Thyroid gland (tissue), 4 donors: ENCODE measurements at regions not wholly inside any gene's neighbourhood (a gene's known extent, or its start where the extent isn't known, plus 50 kb on each side); places are given as distances from the start of the nearest gene placed in this dataset.

Experiments used
- DNase-seq, 2 donors: peaks; one replicate each; pipeline ENCODE4 v3.0.0-alpha.2; 2019
- H3K27ac ChIP-seq, 3 donors: fragments of 200-600 bp; sonication (generic); 1 replicate in 2 of 3; 2 replicates in 1 of 3; pipeline ENCODE4 v1.5.1; 2016 to 2019; ENCODE audit warnings: mild to moderate bottlenecking in 1 of 3, moderate library complexity in 1 of 3
- H3K27me3 ChIP-seq: fragments of 200-600 bp; sonication (generic); one replicate; pipeline ENCODE4 v1.5.1; 2019
- H3K36me3 ChIP-seq, 2 donors: fragments of 200-600 bp; sonication (generic); one replicate each; pipeline ENCODE4 v1.5.1; 2016 to 2019
- H3K4me1 ChIP-seq, 2 donors: fragments of 200-600 bp; sonication (generic); one replicate each; pipeline ENCODE4 v1.5.1; 2017 to 2019
- H3K4me3 ChIP-seq, 3 donors: fragments of 200-600 bp; sonication (generic); replicated peaks in 1 of 3; 1 replicate in 2 of 3; 2 replicates in 1 of 3; pipeline ENCODE4 v1.5.1; 2016; ENCODE audit warnings: mild to moderate bottlenecking in 1 of 3
- H3K9me3 ChIP-seq: fragments of 200-600 bp; sonication (generic); one replicate; pipeline ENCODE4 v1.5.1; 2017
- POLR2A ChIP-seq, 2 donors: fragments of 450-650 bp; IDR thresholded peaks; one replicate each; pipeline ENCODE4 v1.6.1; 2017; ENCODE audit warnings: antibody characterized with exemption in 2 of 2, mild to moderate bottlenecking in 2 of 2, moderate library complexity in 1 of 2
- WGBS, 2 donors: methylation state at CpG; one replicate each; pipeline ENCODE4 v1.1.5; 2017; 5-methylcytosine and 5-hydroxymethylcytosine counted together
- intact Hi-C: fragments of 100-400 bp; cut with DNase I; formaldehyde crosslinking; loops from one replicate; pipeline ENCODE4 v1.15.1; 2023
- TF ChIP-seq, protein P1 (sequence below), 6 experiments: fragments of 200-600 bp in 3 of 6; fragments of 450-650 bp in 3 of 6; sonication (generic) in 3 of 6; IDR thresholded peaks; one replicate each; pipeline ENCODE4 v1.5.1; 2016 to 2019; ENCODE audit warnings: antibody characterized with exemption in 6 of 6, mild to moderate bottlenecking in 2 of 6, inconsistent platforms in 1 of 6, moderate library complexity in 1 of 6

- intact Hi-C loops: no loop called here
- 67 to 80% methylated on average over 1 of the region's 1 CpG for WGBS, 2 donors
Observed at GRCh38 chr14:29123017-29123416, 356.4 kb downstream of the FOXG1 start.

GRCh38 chr14:29126361-29126760 lies 359.8 kb downstream of the FOXG1 start:
- intact Hi-C loops: no loop called here
- 80 to 81% methylated on average over 4 of the region's 4 CpGs for WGBS, 2 donors
- H3K9me3 ChIP-seq: no peaks in the 10 kb centered on the region

More at GRCh38 chr14:29123017-29123416, 356.4 kb downstream of the FOXG1 start:
- no peaks in the 10 kb centered on the region for H3K9me3 ChIP-seq
- no peaks in the 10 kb centered on the region for H3K4me1 ChIP-seq
- TF ChIP-seq, protein P1, sequence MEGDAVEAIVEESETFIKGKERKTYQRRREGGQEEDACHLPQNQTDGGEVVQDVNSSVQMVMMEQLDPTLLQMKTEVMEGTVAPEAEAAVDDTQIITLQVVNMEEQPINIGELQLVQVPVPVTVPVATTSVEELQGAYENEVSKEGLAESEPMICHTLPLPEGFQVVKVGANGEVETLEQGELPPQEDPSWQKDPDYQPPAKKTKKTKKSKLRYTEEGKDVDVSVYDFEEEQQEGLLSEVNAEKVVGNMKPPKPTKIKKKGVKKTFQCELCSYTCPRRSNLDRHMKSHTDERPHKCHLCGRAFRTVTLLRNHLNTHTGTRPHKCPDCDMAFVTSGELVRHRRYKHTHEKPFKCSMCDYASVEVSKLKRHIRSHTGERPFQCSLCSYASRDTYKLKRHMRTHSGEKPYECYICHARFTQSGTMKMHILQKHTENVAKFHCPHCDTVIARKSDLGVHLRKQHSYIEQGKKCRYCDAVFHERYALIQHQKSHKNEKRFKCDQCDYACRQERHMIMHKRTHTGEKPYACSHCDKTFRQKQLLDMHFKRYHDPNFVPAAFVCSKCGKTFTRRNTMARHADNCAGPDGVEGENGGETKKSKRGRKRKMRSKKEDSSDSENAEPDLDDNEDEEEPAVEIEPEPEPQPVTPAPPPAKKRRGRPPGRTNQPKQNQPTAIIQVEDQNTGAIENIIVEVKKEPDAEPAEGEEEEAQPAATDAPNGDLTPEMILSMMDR (IDR thresholded peaks at IDR 0.05): no peak
- TF ChIP-seq POLR2A (IDR thresholded peaks at IDR 0.05): no peak
- H3K36me3 ChIP-seq: no peaks in the 10 kb centered on the region
- no peak for DNase-seq
- no peaks in the 10 kb centered on the region for H3K27me3 ChIP-seq
- no peak overlapping the region for H3K4me3 ChIP-seq
- H3K27ac ChIP-seq: no peak overlapping the region

DNA sequence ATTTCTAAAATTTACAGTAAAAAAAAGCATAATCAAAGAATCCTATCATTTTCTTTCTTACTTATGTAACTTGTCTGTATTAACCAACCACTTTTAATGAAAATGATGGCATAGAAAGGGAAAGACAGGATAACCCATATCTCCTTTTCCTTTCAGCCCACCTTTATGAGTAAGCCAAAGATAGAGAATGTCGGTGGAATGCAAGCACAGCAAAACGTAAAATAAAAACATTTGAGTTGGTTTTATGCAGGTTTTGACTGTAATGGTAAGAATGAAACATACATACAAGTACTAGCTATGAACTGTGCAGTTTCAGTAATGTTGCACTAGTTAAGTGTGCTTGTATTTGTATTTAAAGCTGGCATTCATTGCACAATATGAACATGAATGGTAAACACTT lies 360.3 kb downstream of the FOXG1 start:
- H3K9me3 ChIP-seq: no peaks in the 10 kb centered on the region
- DNase-seq: no peak
- no peaks in the 10 kb centered on the region for H3K27me3 ChIP-seq
- no peaks in the 10 kb centered on the region for H3K4me1 ChIP-seq
- no peak overlapping the region for H3K27ac ChIP-seq
- no peak overlapping the region for H3K4me3 ChIP-seq
- intact Hi-C loops: no loop called here
- TF ChIP-seq, protein P1 (IDR thresholded peaks at IDR 0.05): no peak
- TF ChIP-seq POLR2A (IDR thresholded peaks at IDR 0.05): no peak
- no peaks in the 10 kb centered on the region for H3K36me3 ChIP-seq
- WGBS, 2 donors: 77 to 84% methylated on average over 2 of the region's 2 CpGs

More at GRCh38 chr14:29126361-29126760, 359.8 kb downstream of the FOXG1 start:
- no peaks in the 10 kb centered on the region for H3K27me3 ChIP-seq
- no peak for TF ChIP-seq POLR2A (IDR thresholded peaks at IDR 0.05)
- TF ChIP-seq, protein P1 (IDR thresholded peaks at IDR 0.05): no peak
- DNase-seq: no peak
- no peak overlapping the region for H3K4me3 ChIP-seq
- no peaks in the 10 kb centered on the region for H3K4me1 ChIP-seq
- H3K36me3 ChIP-seq: no peaks in the 10 kb centered on the region
- H3K27ac ChIP-seq: no peak overlapping the region

GRCh38 chr14:29140016-29140415 lies 373.4 kb downstream of the FOXG1 start:
- intact Hi-C loops: no loop called here
- Histone ChIP-seq H3K27me3 (no peaks in the 10 kb centered on the region), H3K36me3 (no peaks in the 10 kb centered on the region), H3K4me1 (no peaks in the 10 kb centered on the region), H3K27ac (no peak overlapping the region), H3K4me3 (no peak overlapping the region), H3K9me3 (no peaks in the 10 kb centered on the region)
- TF ChIP-seq, protein P1 (IDR thresholded peaks at IDR 0.05): no peak
- TF ChIP-seq POLR2A (IDR thresholded peaks at IDR 0.05): no peak
- 75 to 82% methylated on average over 3 of the region's 3 CpGs for WGBS, 2 donors
- DNase-seq: no peak

DNA sequence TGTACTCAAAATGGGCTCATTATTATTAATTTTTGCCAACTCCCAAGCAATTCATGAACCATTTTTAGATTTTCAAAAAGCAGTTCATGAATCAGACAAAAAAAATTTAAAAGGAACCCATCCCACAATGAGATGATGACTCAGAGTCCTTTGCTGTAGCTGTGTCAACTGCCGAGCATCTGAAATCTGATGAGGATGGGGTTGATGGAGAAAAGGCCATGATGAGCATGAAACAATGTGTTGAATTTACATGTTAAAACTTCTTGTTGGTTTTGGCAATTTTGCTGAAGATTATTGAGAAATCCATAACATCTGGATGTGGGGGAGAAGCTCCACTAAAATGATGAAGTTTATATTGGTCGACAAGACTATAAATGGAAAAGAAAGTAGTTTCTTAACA lies 378.0 kb downstream of the FOXG1 start:
- Histone ChIP-seq H3K27ac (no peak overlapping the region), H3K9me3 (no peaks in the 10 kb centered on the region)

More for the DNA sequence above, 378.0 kb downstream of the FOXG1 start:
- Histone ChIP-seq H3K36me3 (no peaks in the 10 kb centered on the region), H3K27me3 (no peaks in the 10 kb centered on the region), H3K4me3 (no peak overlapping the region), H3K4me1 (no peaks in the 10 kb centered on the region)
- intact Hi-C loops: no loop called here
- WGBS, 2 donors: 66 to 84% methylated on average over 2 of the region's 2 CpGs
- no peak for DNase-seq
- no peak for TF ChIP-seq POLR2A (IDR thresholded peaks at IDR 0.05)
- TF ChIP-seq, protein P1 (IDR thresholded peaks at IDR 0.05): no peak
